ENCODE measurements at regions not wholly inside any gene's neighbourhood (a gene's known extent, or its start where the extent isn't known, plus 50 kb on each side); places are given as distances from the start of the nearest gene placed in this dataset.

- TF ChIP-seq, protein P1, sequence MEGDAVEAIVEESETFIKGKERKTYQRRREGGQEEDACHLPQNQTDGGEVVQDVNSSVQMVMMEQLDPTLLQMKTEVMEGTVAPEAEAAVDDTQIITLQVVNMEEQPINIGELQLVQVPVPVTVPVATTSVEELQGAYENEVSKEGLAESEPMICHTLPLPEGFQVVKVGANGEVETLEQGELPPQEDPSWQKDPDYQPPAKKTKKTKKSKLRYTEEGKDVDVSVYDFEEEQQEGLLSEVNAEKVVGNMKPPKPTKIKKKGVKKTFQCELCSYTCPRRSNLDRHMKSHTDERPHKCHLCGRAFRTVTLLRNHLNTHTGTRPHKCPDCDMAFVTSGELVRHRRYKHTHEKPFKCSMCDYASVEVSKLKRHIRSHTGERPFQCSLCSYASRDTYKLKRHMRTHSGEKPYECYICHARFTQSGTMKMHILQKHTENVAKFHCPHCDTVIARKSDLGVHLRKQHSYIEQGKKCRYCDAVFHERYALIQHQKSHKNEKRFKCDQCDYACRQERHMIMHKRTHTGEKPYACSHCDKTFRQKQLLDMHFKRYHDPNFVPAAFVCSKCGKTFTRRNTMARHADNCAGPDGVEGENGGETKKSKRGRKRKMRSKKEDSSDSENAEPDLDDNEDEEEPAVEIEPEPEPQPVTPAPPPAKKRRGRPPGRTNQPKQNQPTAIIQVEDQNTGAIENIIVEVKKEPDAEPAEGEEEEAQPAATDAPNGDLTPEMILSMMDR (conservative IDR thresholded peaks at IDR 0.05; ENCODE audit: low read depth, low read length) = no peak
- TF ChIP-seq POLR2A (IDR thresholded peaks at IDR 0.05; ENCODE audit: low read depth, low read length) = no peak
- TF ChIP-seq USF2 (IDR thresholded peaks at IDR 0.05; ENCODE audit: low read depth, low read length) = no peak
- no peak for TF ChIP-seq NFE2L2 (IDR thresholded peaks at IDR 0.05; ENCODE audit: low read depth, low read length)
- no peak for TF ChIP-seq MAFK (IDR thresholded peaks at IDR 0.05; ENCODE audit: low read depth, low read length)
- no peak for TF ChIP-seq FOS (IDR thresholded peaks at IDR 0.05; ENCODE audit: low read depth, low read length)
- TF ChIP-seq RFX5 (IDR thresholded peaks at IDR 0.05; ENCODE audit: low read depth, low read length) = no peak
- TF ChIP-seq RAD21 (IDR thresholded peaks at IDR 0.05; ENCODE audit: low read length) = no peak
- TF ChIP-seq CEBPB (IDR thresholded peaks at IDR 0.05; ENCODE audit: low read depth, low read length) = no peak
- no peak for TF ChIP-seq MAZ (IDR thresholded peaks at IDR 0.05; ENCODE audit: borderline replicate concordance, low read depth, low read length)
- TF ChIP-seq SMC3 (IDR thresholded peaks at IDR 0.05; ENCODE audit: low read depth, low read length) = no peak
- TF ChIP-seq MXI1 (IDR thresholded peaks at IDR 0.05; ENCODE audit: borderline replicate concordance, low read depth, low read length) = no peak
- TF ChIP-seq BHLHE40 (IDR thresholded peaks at IDR 0.05; ENCODE audit: low read depth, low read length) = no peak
- TF ChIP-seq, protein P2, sequence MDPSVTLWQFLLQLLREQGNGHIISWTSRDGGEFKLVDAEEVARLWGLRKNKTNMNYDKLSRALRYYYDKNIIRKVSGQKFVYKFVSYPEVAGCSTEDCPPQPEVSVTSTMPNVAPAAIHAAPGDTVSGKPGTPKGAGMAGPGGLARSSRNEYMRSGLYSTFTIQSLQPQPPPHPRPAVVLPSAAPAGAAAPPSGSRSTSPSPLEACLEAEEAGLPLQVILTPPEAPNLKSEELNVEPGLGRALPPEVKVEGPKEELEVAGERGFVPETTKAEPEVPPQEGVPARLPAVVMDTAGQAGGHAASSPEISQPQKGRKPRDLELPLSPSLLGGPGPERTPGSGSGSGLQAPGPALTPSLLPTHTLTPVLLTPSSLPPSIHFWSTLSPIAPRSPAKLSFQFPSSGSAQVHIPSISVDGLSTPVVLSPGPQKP (IDR thresholded peaks at IDR 0.05; ENCODE audit: borderline replicate concordance, low read depth, low read length) = no peak
Observed at GRCh38 chr12:23349564-23349963, 599.9 kb downstream of the SOX5 start.
